ENCODE measurements at regions not wholly inside any gene's neighbourhood (a gene's known extent, or its start where the extent isn't known, plus 50 kb on each side); places are given as distances from the start of the nearest gene placed in this dataset.

DNA sequence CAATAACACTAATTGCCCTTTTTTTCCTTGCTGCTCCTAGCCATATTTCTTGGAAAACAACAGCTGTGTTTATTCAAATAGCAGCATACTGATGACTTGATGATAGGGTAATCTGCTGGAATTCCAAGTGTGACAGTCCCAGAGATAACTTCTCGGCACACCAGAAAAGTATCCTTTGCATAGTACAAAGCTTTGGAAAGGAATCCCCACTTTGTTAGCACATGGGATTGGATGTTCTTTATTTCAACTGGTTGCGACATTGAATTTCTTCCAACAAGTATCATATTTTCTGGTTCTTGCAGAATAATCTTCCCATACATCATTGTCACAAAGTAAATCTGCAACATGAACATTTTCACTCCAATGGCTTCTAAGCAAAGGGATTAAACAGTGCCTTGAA lies 445.8 kb upstream of the ACVR2A start:
- TF ChIP-seq, protein P1, sequence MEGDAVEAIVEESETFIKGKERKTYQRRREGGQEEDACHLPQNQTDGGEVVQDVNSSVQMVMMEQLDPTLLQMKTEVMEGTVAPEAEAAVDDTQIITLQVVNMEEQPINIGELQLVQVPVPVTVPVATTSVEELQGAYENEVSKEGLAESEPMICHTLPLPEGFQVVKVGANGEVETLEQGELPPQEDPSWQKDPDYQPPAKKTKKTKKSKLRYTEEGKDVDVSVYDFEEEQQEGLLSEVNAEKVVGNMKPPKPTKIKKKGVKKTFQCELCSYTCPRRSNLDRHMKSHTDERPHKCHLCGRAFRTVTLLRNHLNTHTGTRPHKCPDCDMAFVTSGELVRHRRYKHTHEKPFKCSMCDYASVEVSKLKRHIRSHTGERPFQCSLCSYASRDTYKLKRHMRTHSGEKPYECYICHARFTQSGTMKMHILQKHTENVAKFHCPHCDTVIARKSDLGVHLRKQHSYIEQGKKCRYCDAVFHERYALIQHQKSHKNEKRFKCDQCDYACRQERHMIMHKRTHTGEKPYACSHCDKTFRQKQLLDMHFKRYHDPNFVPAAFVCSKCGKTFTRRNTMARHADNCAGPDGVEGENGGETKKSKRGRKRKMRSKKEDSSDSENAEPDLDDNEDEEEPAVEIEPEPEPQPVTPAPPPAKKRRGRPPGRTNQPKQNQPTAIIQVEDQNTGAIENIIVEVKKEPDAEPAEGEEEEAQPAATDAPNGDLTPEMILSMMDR (IDR thresholded peaks at IDR 0.05): no peak
- no peak for TF ChIP-seq POLR2A (IDR thresholded peaks at IDR 0.05)

Measured in Peyer's patch (tissue), 4 donors.